PC-3 (cell line): ENCODE measurements at regions not wholly inside any gene's neighbourhood (a gene's known extent, or its start where the extent isn't known, plus 50 kb on each side); places are given as distances from the start of the nearest gene placed in this dataset.

Source experiments
- ATAC-seq: fragments of 200-7000 bp; cut with Tn5 transposase; 2 replicates; pipeline ENCODE4 v1.9.1; 2020; ENCODE audit warnings: mild to moderate bottlenecking, moderate library complexity
- BruUV-seq: library from RNA; stranded (reverse); fragments of 400-500 nt; replicated peaks from 2 replicates; lab custom pipeline; 2021; lab: Mats Ljungman, UMichigan
- CTCF ChIA-PET: fragments of 300-600 bp; sonication (Branson Sonifier 250); formaldehyde crosslinking; loops from one replicate; lab custom pipeline; 2022; ENCODE audit warnings: antibody characterized with exemption; lab: Charles Lee
- POLR2A ChIA-PET: fragments of 300-600 bp; sonication (Branson Sonifier 250); formaldehyde crosslinking; loops from one replicate; lab custom pipeline; 2022; ENCODE audit warnings: antibody characterized with exemption; ENCODE audit not compliant: unreplicated experiment; lab: Charles Lee
- DNase-seq: peaks from one replicate; pipeline ENCODE4 v3.0.0-alpha.2; 2015
- H2AFZ ChIP-seq: fragments of 300-600 bp; sonication (generic); 2 replicates; pipeline ENCODE4 v1.6.0; 2016; ENCODE audit warnings: antibody characterized with exemption, low read length
- H3F3A ChIP-seq: fragments of 300-600 bp; sonication (generic); one replicate; pipeline ENCODE4 v1.6.0; 2017; ENCODE audit warnings: antibody characterized with exemption, low read length, control low read depth, mild to moderate bottlenecking; ENCODE audit not compliant: unreplicated experiment
- H3K27ac ChIP-seq: fragments of 300-600 bp; sonication (generic); 2 replicates; pipeline ENCODE4 v1.5.1; 2016; ENCODE audit warnings: mild to moderate bottlenecking, low read length
- H3K27me3 ChIP-seq: fragments of 300-600 bp; sonication (generic); 2 replicates; pipeline ENCODE4 v1.6.1; 2016; ENCODE audit warnings: low read length, mixed read lengths
- H3K36me3 ChIP-seq: fragments of 300-600 bp; sonication (generic); 2 replicates; pipeline ENCODE4 v1.6.1; 2016; ENCODE audit warnings: low read depth, mixed run types, low read length, mixed read lengths
- H3K4me1 ChIP-seq: fragments of 300-600 bp; sonication (generic); 2 replicates; pipeline ENCODE4 v1.5.1; 2016; ENCODE audit warnings: low read length; ENCODE audit not compliant: insufficient read depth
- H3K4me2 ChIP-seq: fragments of 300-600 bp; sonication (generic); 2 replicates; pipeline ENCODE4 v1.6.0; 2016; ENCODE audit warnings: low read length
- H3K4me3 ChIP-seq: fragments of 300-600 bp; sonication (generic); 2 replicates; pipeline ENCODE4 v1.5.1; 2016; ENCODE audit warnings: mild to moderate bottlenecking, low read length, mixed read lengths
- H3K79me2 ChIP-seq: fragments of 300-600 bp; sonication (generic); 2 replicates; pipeline ENCODE4 v1.6.1; 2017; ENCODE audit warnings: low read length, mixed read lengths
- H3K9ac ChIP-seq: fragments of 300-600 bp; sonication (generic); 2 replicates; pipeline ENCODE4 v1.6.0; 2016; ENCODE audit warnings: mild to moderate bottlenecking, low read length
- H3K9me2 ChIP-seq: fragments of 300-600 bp; sonication (generic); replicated peaks from 2 replicates; pipeline ENCODE4 v1.6.1; 2016; ENCODE audit warnings: mixed run types, low read length, mixed read lengths
- H3K9me3 ChIP-seq: fragments of 300-600 bp; sonication (generic); 2 replicates; pipeline ENCODE4 v1.6.1; 2016; ENCODE audit warnings: low read length, mixed read lengths
- H4K20me1 ChIP-seq: fragments of 300-600 bp; sonication (generic); 2 replicates; pipeline ENCODE4 v1.6.1; 2016; ENCODE audit warnings: low read length, mixed read lengths
- CTCF ChIP-seq: fragments of 300-600 bp; sonication (generic); conservative IDR thresholded peaks from 2 replicates; pipeline ENCODE4 v1.5.1; 2017; ENCODE audit warnings: antibody characterized with exemption, low read depth, mild to moderate bottlenecking, low read length
- EZH2 ChIP-seq: fragments of 300-600 bp; sonication (generic); IDR thresholded peaks from one replicate; pipeline ENCODE4 v1.6.1; 2017; ENCODE audit warnings: antibody characterized with exemption, mild to moderate bottlenecking, low read length; ENCODE audit not compliant: unreplicated experiment
- EZH2phosphoT487 ChIP-seq: fragments of 300-600 bp; sonication (generic); IDR thresholded peaks from 2 replicates; pipeline ENCODE4 v1.6.1; 2018; ENCODE audit warnings: mild to moderate bottlenecking, antibody characterized with exemption, low read length, borderline replicate concordance
- intact Hi-C: fragments of 100-400 bp; cut with micrococcal nuclease; formaldehyde crosslinking; loops from 2 replicates; pipeline ENCODE4 v1.9.0; 2023

DNA sequence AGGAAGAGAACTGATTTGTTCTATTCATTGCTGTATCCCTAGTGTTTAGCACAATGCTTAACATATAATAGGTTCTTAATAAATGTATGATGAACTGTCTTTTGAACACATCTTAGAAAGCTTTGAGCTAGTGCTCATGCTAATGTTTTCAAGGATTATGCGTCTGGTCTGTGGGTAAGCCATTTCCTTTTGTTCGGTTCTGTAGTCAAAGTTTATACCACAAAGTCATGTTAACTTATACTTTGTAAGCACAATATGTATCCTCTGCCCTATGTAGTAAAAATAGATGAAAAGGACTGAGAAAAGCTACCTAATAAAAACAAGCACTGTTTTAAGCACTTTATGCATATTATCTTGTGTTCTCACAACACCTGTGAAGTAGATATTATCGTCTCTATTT lies 301.9 kb downstream of the GLUD2 start:
- no peaks in the 10 kb centered on the region for H4K20me1 ChIP-seq
- TF ChIP-seq CTCF (no peak), EZH2 (no peak), EZH2phosphoT487 (no peak)
- no peaks in the 10 kb centered on the region for H3K79me2 ChIP-seq
- no peak for DNase-seq
- H3K36me3 ChIP-seq = no peaks in the 10 kb centered on the region
- no peak overlapping the region for H3K27ac ChIP-seq
- no peak overlapping the region for H3K9ac ChIP-seq
- intact Hi-C loops = no loop called here
- ChIA-PET CTCF (no interaction called here), POLR2A (no interaction called here)
- no TSS peak for BruUV-seq
- no peaks in the 10 kb centered on the region for H3K9me2 ChIP-seq
- H3K4me1 ChIP-seq = no peaks in the 10 kb centered on the region
- no peaks in the 10 kb centered on the region for H3K27me3 ChIP-seq
- H3F3A ChIP-seq = no peaks in the 10 kb centered on the region
- H2AFZ ChIP-seq = no peak overlapping the region
- no peak for ATAC-seq
- H3K4me2 ChIP-seq = no peak overlapping the region
- H3K9me3 ChIP-seq = no peaks in the 10 kb centered on the region
- H3K4me3 ChIP-seq = no peak overlapping the region

DNA sequence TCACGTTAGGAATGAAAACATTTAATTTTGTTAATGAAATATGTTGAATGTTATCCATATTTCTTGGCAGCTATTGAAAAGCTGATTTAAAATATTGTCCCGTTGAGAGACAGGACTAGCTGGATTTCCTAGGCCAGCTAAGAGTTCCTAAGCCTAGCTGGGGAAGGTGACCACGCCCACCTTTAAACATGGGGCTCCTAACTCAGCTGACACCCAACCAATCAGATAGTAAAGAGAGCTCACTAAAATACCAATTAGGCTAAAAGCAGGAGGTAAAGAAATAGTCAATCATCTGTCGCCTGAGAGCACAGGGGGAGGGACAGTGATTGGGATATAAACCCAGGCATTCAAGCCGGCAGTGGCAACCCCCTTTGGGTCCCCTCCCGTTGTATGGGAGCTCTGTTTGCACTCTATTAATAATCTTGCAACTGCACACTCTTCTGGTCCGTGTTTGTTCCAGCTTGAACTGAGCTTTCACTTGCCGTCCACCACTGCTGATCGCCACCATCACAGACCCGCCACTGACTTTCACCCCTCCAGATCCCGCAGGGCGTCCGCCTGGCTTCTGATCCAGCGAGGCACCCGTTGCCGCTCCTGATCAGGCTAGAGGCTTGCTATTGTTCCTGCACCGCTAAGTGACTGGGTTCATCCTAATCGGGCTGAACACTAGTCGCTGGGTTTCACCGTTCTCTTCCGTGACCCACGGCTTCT lies 308.9 kb downstream of the GLUD2 start:
- no peak overlapping the region for H3K4me3 ChIP-seq
- no peak overlapping the region for H2AFZ ChIP-seq
- H3K9ac ChIP-seq = no peak overlapping the region
- no peak overlapping the region for H3K4me2 ChIP-seq
- no peaks in the 10 kb centered on the region for H4K20me1 ChIP-seq
- H3K9me3 ChIP-seq = no peaks in the 10 kb centered on the region
- intact Hi-C loops = no loop called here
- H3K36me3 ChIP-seq = no peaks in the 10 kb centered on the region
- no peaks in the 10 kb centered on the region for H3K79me2 ChIP-seq
- no peaks in the 10 kb centered on the region for H3K4me1 ChIP-seq
- no peak overlapping the region for H3K27ac ChIP-seq
- ATAC-seq (no peak), DNase-seq (no peak)
- no TSS peak for BruUV-seq
- no peaks in the 10 kb centered on the region for H3K9me2 ChIP-seq
- POLR2A ChIA-PET = interaction anchor here (0.6 kb wide), 1 partner anchor 696 kb away, joined by 4 read pairs; no protein-coding TSS in a partner anchor
- H3F3A ChIP-seq = no peaks in the 10 kb centered on the region
- CTCF ChIA-PET = no interaction called here
- no peak for TF ChIP-seq CTCF
- TF ChIP-seq EZH2phosphoT487 = no peak
- TF ChIP-seq EZH2 = no peak
- H3K27me3 ChIP-seq = no peaks in the 10 kb centered on the region

GRCh38 chrX:121356850-121357171 lies 309.4 kb downstream of the GLUD2 start:
- Histone ChIP-seq H3K4me2 (no peak overlapping the region), H3K9me3 (no peaks in the 10 kb centered on the region), H3K36me3 (no peaks in the 10 kb centered on the region), H3K79me2 (no peaks in the 10 kb centered on the region), H3K4me3 (no peak overlapping the region), H3F3A (no peaks in the 10 kb centered on the region), H3K27ac (no peak overlapping the region), H4K20me1 (no peaks in the 10 kb centered on the region), H3K9ac (no peak overlapping the region), H3K4me1 (no peaks in the 10 kb centered on the region), H3K27me3 (no peaks in the 10 kb centered on the region), H3K9me2 (no peaks in the 10 kb centered on the region), H2AFZ (no peak overlapping the region)
- BruUV-seq = no TSS peak
- CTCF ChIA-PET = no interaction called here
- intact Hi-C loops = no loop called here
- no peak for ATAC-seq
- TF ChIP-seq EZH2 (no peak), CTCF (no peak), EZH2phosphoT487 (no peak)
- no peak for DNase-seq
- POLR2A ChIA-PET = no interaction called here
